GM19328 (cell line): ENCODE measurements at regions not wholly inside any gene's neighbourhood (a gene's known extent, or its start where the extent isn't known, plus 50 kb on each side); places are given as distances from the start of the nearest gene placed in this dataset.
A peak's percentile ranks its signal among the peaks of the same experiment; 100 is the strongest.
"Not testable (repeated sequence)": the region's sequence is repeated elsewhere in the genome, so short reads cannot be mapped to it uniquely, and the experiment has no call there.

Source experiments
- ATAC-seq: cut with Tn5 transposase; IDR thresholded peaks from one replicate; pipeline ENCODE4 v1.9.1; 2021; ENCODE audit warnings: mild to moderate bottlenecking, moderate library complexity; ENCODE audit not compliant: unreplicated experiment

DNA sequence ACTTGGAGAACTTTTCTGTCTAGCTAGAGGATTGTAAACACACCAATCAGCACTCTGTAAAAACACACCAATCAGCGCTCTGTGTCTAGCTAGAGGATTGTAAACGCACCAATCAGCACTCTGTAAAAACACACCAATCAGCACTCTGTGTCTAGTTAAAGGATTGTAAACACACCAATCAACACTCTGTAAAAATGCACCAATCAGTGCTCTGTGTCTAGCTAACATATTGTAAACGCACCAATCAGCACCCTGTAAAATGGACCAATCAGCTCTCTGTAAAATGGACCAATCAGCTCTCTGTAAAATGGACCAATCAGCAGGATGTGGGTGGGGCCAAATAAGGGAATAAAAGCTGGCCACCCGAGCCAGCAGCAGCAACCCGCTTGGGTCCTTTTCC lies 91.1 kb upstream of the KRAS start:
- not testable (repeated sequence) for ATAC-seq

DNA sequence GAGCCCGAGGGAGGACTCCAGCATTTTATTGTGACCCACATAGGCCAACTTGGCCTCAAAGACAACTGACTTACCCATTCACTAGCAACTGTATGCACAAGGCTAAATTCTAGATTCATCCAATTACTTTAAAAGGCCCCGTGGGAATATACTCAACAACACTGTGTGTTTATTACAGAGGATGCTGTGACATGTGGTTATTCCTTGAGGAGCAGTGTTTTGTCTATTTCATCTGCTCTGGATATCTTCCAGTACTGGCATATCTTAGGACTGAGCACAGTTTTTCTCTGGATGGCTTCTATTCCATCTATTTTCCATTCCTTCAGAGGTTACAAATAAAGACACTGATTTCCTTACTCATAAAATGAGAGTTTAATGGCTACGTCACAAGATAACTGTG lies 87.2 kb upstream of the KRAS start:
- ATAC-seq, result no peak

DNA sequence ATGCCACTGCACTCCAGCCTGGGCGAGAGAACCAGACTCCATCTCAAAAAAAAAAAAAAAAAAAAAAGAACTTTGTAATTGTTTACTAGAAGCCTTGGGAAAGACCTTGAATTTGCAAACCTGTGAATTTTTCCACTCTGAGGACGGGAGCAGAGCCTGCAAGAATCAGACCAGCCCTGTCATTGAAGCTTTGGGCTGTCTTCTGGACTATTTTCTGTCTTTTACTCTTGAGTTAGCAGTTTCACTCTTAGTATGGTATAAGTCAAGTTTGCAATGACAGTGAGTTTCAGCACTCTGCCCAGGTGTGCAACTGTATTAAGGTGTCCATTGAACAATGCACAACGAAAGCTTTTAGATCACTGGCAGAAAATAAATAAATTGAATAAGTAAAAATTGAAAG lies 81.4 kb upstream of the KRAS start:
- peak; percentile 76 for ATAC-seq

DNA sequence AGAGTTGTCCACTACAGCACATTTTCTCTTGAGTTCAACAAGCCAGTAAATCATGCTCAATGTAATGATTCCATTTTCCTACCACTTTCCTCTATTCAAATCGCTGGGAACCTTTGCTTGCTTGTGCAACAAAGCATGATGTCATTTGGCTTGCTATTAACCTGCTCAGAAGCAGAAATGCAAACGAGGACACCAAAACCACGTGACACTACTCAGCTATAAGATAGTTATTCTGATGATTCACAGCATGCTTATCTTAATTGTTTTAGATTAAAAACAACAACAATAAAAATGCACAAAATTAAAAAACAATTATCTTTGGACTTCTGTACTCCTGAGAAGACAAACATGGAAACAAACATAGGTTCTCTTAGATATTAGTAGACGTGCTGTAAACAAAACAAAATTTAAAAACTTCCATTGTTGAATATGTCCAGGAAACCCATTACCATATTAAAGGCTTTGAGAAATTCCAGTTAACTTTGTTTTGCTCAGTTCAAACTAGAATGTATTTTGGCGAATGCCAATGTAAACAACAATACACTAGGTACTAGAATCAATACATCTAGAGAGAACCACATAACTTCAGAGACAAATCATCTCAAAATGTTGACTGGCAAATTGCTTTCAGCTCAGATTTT lies 77.5 kb upstream of the KRAS start:
- ATAC-seq, result no peak

DNA sequence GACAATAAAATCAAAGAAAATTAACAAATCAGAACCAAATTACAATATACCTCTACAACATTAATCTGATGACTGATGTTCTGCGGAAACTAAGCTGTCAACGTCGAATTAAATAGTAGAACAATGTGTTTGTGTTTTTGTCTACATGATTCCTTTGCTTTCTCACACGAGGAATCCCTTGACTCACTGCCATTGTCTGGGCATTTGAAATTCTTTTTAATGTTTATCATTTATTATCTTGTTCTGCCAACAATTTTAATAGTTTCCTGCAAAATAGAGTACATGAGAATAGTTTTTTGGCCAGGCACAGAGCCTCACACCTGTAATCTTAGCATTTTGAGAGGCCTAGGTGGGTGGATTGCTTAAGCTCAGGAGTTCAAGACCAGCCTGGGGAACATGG lies 76.6 kb upstream of the KRAS start:
- ATAC-seq, result no peak

DNA sequence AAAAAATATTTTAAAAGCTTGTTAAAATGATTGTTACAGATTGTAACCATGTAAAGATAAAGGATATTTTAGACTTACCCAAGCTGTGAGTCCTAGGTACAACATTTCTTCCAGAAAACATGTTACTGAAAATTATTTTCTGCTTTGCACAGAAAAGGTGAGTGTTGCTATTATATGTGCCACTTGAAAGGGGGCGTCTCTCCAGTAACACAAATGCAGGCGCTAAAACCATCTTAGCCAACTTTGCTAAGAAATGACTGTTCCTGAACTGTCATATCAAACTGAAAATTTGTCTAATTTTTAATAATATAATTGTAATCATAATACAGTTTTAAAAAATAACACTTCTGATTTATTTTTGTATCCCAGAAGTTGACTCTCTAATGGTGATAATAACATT lies 75.6 kb upstream of the KRAS start:
- no peak for ATAC-seq

DNA sequence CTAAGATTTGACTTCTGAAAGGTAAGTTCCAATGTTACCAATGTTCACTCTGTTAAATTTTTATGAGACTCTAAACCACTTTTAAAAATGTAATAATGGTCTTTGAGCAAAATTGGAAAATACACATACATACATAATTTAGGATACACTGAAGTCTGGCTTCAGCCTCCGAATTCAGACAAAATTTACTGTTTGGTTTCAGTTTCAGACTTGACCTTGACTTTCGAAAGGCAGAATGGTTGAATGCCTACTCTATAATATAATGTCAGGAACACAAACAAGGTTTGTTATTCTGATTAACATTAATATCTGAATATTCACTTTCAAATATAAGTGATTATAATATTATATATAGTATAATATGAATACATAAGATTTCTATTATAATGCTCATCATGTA lies 74.1 kb upstream of the KRAS start:
- no peak for ATAC-seq

DNA sequence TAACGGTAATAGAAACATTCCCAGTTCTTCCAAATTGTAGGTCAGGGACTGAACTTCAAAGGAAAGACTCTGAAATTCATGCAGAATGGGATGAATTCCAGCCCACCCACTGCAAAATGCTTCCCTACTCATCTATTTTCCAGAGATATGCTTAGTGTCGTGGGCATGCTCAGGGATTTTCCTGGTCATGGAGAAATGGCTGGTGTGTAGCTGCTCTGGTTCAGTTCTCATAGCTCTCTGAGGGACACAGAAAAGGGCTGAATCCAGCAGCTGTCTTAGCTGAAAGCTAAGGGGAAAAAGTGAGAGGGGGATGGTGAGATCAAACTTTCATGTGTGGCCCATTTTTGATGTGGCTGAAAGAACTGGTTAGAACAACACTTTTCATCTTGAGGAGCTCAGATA lies 72.9 kb upstream of the KRAS start:
- no peak for ATAC-seq

DNA sequence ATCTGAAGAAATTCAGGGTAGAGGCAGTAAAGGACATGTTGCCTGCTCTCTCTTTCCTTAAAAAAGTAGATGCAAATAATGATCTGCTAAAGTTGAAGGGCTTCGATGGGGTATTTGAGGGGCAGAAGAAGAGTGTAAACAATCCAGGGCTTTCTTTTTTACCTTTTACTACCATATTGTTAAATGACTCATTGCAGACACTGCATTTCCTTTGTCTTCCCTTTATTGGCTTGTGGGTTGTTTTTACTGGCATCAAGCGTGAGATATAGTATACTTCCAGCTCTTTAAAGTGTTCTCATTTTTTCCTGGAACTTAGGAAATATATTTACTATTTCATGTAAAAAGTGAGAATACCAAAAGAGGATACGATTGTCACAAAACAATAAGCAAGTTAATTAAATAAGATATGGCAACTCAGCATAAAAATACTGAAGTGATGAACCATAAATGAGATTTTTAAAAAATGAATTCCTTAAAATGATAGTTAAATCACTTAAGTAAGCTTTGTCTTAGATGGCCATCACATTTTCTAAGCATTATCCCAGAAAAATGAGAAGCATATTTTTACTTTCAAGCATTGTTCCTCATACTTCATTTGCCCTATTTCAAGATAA lies 72.3 kb upstream of the KRAS start:
- ATAC-seq, result no peak

DNA sequence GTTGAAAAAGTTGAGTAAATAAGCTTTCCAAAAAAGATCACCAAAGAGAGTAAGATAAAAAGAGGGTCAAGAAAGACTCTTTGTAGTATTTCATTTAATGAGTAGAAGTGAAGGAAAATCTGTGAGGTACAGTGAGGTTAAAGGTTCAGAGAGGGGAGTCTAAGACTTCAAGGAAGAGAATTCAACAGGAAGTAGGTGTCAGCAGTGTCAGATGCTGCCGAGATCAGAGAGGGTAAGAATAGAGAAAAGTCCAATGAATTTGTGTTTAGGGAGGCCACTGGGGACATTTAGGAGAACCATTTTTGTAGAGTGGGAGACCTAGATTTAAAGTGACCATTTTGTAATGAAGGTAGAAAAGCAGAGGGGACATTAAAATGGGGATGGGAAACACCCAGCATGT lies 71.6 kb upstream of the KRAS start:
- no peak for ATAC-seq

DNA sequence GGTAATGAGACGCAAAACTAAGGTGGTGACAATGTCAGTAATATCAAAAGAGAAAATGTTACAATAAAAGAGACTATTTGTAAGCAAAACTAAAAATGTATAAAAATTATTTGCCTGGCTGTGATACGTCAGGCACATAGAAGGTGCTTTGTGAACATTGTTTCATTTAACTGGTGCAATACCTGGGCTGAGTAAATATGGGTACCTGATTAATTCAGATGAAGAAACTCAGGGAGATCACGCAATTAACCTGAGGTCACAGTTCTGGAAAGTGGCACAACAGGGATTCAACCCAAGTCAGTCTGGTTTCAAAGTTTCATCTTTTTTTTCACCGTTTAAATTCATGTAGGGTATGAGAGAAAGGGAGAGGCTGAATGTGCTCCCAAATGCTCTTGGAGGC lies 71.0 kb upstream of the KRAS start:
- no peak for ATAC-seq

DNA sequence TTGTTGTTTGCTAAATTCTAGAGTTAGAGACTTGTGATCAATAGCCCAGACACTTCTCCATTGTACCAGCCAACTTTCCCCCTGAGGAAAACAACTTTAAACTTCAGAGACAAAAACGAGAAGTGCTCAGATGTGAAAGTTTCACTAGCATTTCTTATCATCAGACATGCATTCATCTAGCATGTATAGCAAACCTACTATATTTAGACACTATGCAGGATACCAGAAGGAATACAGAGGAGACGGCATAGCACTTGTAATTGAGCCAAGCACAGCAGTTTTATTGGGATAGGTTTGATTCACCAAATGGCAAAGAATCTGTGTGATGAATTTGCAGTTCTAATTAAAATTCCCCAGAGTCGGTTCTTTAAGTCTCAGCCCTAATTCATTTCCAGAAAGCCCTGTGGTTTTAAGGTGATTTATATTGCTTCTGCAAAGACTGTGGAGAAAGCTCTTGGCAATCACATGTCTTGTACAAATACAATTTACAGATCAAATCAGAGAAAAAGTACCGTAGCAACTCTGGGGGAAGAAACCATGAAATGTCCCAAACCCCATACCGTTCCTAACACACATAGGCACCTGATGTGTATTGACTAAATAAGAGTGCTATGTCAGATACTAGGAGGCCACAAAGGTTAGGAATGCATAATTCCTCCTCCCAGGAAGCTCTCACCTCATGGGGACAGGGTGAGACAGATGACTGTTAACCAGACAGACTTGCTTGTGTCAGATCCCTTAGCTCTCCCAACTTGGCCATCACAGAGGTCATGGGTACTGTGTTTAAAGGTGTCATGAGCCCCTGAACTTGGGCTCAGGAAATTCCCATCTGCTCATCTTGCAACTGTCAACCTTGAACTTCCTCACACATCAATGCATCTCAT lies 69.6 kb upstream of the KRAS start:
- peak; percentile 61 for ATAC-seq

DNA sequence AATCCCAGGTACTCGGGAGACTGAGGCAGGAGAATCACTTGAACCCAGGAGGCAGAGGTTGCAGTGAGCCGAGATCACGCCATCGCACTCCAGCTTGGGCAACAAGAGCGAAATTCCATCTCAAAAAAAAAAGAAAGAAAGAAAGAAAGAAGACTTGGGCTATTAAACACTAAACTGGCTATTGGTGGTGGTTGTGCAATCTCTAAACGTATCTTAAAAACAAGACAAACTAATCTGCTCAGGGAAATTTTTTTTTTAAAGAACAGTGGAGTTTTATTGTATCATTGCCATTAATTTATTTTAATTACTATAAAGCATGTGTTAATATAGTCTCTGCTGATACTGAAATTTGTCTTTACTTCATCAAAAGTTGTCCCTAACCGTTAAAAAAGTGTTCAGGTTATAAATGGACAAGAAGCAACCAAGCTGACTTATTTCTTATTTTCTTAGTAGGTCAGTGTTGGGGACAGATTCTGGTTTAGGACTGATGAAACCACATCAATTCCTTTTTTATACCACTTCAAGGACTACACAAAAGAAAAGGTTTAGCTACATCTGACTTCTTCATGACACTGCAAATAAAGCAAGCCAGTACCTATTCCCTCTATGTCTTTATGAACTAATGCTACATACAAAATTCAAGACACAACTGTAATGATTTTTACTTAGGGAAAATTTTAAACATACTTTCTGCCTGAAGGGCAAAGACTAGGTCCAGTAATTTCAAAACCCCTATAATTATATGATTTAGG lies 68.7 kb upstream of the KRAS start:
- no peak for ATAC-seq

DNA sequence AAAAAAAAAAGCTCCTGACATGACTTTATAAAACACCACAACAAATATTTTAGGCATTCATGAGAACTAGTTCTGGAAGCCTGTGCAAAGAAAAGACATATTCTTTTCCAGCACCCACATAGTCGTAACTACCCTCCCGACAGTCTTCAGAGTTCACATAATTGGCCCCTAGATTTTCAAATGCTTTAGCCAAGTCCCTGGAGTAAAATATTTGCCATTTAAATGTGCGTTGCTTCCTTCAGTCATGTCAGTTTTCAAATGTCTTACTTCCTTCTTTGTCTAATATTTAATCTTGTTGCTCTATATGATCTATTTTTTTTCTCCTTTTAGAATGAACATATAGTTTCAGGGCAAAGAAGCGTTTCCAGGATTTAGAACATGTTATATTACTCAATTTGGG lies 66.8 kb upstream of the KRAS start:
- ATAC-seq, result no peak

DNA sequence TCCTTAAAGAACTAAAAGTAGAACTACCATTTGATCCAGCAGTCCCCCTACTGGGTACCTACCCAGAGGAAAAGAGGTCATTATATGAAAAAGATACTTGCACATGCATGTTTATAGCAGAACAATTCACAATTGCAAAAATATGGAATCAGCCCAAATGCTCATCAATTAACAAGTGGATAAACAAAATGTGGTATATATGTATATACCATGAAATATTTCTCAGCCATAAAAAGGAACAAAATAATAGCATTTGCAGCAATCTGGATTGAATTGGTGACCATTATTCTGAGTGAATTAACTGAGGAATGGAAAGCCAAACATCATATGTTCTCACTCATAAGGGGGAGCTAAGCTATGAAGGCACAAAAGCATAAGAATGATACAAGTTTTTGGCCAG lies 64.7 kb upstream of the KRAS start:
- ATAC-seq, result no peak

DNA sequence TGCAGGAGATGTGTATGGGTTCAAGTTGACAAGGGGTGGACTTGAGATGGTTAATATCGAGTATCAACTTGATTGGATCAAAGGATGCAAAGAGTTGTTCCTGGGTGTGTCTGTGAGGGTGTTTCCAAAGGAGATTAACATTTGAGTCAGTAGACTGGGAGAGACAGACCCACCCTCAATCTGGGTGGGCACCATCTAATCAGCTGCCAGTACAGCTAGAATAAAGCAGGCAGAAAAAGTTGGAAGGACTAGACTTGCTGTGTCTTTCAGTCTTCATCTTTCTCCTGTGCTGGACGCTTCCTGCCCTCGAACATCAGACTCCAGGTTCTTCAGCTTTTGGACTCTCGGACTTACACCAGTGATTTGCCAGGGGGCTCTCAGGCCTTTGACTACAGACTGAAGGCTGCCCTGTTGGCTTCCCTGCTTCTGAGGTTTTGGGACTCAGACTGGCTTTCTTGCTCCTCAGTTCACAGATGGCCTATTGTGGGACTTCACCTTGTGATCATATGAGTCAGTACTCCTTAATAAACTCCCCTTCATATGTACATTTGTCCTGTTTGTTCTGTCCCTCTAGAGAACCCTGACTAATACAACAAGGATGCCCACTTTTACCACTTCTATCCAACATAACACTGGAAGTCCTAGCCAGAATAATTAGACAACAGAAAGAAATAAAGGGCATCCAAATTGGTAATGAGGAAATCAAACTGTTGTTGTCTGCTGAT lies 62.7 kb upstream of the KRAS start:
- ATAC-seq, result not testable (repeated sequence)

DNA sequence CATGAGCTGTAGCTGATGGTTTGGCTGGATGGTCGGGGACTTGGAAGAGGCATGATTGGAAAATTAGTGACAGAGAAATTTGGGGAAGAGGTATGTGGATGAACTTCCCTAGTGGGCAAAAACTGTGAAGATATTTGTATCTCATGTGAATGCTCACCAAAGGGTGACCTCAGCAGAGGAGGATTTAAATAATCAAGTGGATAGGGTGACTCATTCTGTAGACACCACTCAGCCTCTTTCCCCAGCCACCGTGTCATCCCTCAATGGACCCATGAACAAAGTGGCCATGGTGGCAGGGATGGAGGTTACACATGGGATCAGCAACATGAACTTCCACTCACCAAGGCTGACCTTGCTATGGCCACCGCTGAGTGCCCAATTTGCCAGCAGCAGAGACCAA lies 60.8 kb upstream of the KRAS start:
- no peak for ATAC-seq

DNA sequence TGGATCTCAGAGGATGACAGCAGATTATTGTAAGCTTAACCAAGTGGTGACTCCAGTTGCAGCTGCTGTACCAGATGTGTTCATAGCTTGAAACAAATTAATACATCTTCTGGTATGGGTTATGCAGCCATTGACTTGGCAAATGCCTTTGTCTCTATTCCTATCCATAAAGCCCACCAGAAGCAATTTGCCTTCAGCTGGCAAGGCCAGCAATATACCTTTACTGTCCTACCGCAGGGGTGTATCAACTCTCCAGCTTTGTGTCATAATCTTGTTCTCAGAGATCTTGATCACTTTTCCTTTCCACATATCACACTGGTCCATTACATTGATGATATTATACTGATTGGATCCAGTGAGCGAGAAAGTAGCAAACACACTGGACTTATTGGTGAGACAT lies 59.3 kb upstream of the KRAS start:
- ATAC-seq, result not testable (repeated sequence)

DNA sequence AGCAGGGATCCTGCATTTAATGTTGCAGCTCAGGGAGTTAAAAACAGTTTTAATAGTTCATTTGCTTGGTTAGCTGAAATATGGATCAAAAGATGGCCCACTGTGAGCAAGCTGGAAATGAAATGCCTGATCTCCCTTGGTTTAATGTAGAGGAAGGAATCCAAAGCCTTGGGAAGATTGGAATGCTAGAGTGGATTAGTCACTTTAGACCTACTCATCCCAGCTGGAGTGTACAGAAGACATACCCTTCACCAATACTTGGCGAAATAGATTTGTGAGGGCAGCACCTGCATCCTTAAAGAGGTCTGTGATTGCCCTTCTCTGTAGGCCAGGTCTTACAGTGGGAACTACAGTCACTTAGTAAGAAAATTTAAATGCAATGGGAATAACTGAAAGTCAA lies 58.0 kb upstream of the KRAS start:
- no peak for ATAC-seq

DNA sequence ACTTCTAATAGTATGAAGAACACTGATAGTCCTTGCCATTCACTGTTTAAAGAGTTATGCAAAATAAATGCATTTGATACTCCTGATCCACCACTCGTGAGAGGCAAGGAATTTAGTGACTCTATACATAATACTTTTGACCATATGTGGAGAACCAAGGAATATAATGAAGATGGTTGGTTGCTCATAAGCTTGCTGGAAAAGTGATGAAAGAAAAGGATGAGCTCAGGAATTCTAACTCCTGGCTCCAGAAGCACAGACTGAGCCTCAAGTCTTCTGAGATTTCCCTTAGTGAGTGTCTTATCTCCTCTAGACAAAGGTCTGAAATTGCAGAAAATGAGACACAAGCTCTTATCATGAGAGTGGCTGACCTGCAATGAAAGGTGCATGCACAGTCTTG lies 57.1 kb upstream of the KRAS start:
- no peak for ATAC-seq

DNA sequence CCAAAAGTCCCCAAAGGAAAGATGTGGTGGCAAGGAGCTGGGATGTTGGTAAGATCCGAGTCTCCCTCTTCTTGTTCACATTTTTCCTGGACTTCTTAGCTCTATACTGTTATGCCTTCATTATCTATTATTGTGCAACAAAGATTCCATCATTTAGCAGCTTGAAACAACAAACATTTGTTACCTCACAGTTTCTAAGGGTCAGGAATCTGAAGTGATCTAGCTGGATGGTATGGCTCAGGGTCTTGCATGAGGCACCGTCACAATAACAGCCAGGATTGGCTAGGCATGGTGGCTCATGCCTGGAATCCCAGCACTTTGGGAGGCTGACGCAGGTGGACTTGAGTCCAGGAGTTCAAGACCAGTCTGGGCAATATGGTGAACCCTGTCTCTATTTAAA lies 51.1 kb upstream of the KRAS start:
- no peak for ATAC-seq
